Mucosa of descending colon (tissue), 3 donors: ENCODE measurements at regions not wholly inside any gene's neighbourhood (a gene's known extent, or its start where the extent isn't known, plus 50 kb on each side); places are given as distances from the start of the nearest gene placed in this dataset.

Source experiments
- ATAC-seq: fragments of 200-7000 bp; cut with Tn5 transposase; one replicate; pipeline ENCODE4 v1.9.1; 2020; ENCODE audit warnings: mild to moderate bottlenecking, moderate library complexity
- DNase-seq, 3 donors: peaks; one replicate each; pipeline ENCODE4 v3.0.0-alpha.2; 2020
- H3K36me3 ChIP-seq: fragments of 200-600 bp; one replicate; pipeline ENCODE4 v1.8.0; 2021; ENCODE audit warnings: low read depth, mild to moderate bottlenecking
- H3K4me1 ChIP-seq: fragments of 200-600 bp; one replicate; pipeline ENCODE4 v1.8.0; 2021; ENCODE audit warnings: low read depth, mild to moderate bottlenecking
- H3K4me3 ChIP-seq: fragments of 200-600 bp; one replicate; pipeline ENCODE4 v1.8.0; 2021; ENCODE audit warnings: mild to moderate bottlenecking
- H3K9me3 ChIP-seq: fragments of 200-600 bp; one replicate; pipeline ENCODE4 v1.8.0; 2021; ENCODE audit warnings: mild to moderate bottlenecking
- intact Hi-C, 2 donors: fragments of 100-400 bp; cut with DNase I in 1 of 2; cut with micrococcal nuclease in 1 of 2; formaldehyde crosslinking; loops; one replicate each; pipeline versions ENCODE4 v1.11.0 to v1.11.1; 2022; cut with DNase I, micrococcal nuclease
- TF ChIP-seq, protein P1 (sequence below): fragments of 200-600 bp; IDR thresholded peaks from one replicate; pipeline ENCODE4 v1.8.0; 2022; ENCODE audit warnings: antibody characterized with exemption, mild to moderate bottlenecking
- donor health status: DM: no; HTN: no; CAD: no; lungs with moderate emphysema.
- donor health status: DM: no; HTN: no; CAD: no.
- donor health status: DM: no; HTN: yes; CAD: no.

DNA sequence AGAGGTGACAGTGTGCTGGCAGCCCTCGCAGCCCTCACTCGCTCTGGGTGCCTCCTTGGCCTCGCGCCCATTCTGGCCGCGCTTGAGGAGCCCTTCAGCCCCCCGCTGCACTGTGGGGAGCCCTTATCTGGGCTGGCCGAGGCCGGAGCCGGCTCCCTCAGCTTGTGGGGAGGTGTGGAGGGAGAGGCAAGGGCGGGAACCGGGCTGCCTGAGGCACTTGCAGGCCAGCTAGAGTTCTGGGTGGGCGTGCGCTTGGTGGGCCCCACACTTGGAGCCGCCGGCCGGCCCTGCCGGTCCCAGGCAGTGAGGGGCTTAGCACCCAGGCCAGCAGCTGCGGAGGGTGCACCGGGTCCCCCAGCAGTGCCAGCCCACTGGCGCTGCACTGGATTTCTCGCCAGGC lies 1480.9 kb upstream of the SLC39A10 start:
- intact Hi-C loops = no loop called here
- H3K4me3 ChIP-seq = no peak overlapping the region
- peaks cover 5% of the 10 kb centered on the region for H3K9me3 ChIP-seq
- TF ChIP-seq, protein P1, sequence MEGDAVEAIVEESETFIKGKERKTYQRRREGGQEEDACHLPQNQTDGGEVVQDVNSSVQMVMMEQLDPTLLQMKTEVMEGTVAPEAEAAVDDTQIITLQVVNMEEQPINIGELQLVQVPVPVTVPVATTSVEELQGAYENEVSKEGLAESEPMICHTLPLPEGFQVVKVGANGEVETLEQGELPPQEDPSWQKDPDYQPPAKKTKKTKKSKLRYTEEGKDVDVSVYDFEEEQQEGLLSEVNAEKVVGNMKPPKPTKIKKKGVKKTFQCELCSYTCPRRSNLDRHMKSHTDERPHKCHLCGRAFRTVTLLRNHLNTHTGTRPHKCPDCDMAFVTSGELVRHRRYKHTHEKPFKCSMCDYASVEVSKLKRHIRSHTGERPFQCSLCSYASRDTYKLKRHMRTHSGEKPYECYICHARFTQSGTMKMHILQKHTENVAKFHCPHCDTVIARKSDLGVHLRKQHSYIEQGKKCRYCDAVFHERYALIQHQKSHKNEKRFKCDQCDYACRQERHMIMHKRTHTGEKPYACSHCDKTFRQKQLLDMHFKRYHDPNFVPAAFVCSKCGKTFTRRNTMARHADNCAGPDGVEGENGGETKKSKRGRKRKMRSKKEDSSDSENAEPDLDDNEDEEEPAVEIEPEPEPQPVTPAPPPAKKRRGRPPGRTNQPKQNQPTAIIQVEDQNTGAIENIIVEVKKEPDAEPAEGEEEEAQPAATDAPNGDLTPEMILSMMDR = no peak
- no peaks in the 10 kb centered on the region for H3K4me1 ChIP-seq
- ATAC-seq (no peak), DNase-seq (peak in 1 of 3 donors; percentile 15)
- no peaks in the 10 kb centered on the region for H3K36me3 ChIP-seq

- Histone ChIP-seq H3K36me3 (no peaks in the 10 kb centered on the region), H3K9me3 (no peaks in the 10 kb centered on the region), H3K4me3 (no peak overlapping the region), H3K4me1 (no peaks in the 10 kb centered on the region)
- DNase-seq (peak in 1 of 3 donors; percentile 30), ATAC-seq (no peak)
- TF ChIP-seq, protein P1 = no peak
- intact Hi-C loops = no loop called here
Observed at GRCh38 chr2:194166818-194167217, 1490.2 kb upstream of the SLC39A10 start.

DNA sequence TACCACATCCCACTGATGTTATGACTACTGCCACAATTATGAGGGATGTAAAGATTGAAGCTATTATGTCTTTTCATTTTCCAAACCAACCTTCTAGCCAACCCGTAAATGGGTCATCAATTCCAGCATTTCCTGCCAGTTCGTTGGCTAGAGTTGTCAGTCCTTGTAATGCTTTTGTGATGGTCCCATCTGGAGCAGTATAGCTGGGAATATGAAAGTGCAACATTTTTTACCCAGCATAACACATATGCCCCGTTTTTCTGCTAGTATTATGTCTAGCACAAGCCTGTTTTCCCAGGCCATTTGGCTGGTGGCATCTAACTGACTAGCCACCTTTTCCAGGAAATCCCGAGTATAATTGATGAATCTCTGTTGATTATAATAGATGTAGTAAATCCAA lies 1501.6 kb upstream of the SLC39A10 start:
- no peak for ATAC-seq
- intact Hi-C loops = no loop called here
- no peak overlapping the region for H3K4me3 ChIP-seq

DNA sequence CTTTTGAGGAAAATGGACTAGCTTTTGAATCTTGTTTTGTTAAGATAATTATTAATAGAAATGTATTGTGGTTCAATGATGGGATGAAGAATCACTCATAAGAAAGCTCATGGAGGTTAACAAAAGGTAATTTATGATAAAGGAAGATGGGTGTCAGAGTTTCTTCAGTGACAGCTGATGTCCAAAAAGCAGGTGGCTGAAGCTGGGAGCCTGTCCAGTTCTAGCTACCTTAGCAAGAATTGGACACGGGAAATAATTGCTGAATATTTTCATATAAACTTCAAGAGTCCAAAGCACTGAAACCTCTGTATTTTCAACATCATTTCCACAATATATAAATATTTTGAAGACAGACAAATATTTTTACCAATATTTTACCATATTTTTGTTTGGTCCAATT lies 1505.8 kb upstream of the SLC39A10 start:
- TF ChIP-seq, protein P1 = no peak
- intact Hi-C loops = no loop called here
- Histone ChIP-seq H3K4me3 (no peak overlapping the region), H3K4me1 (no peaks in the 10 kb centered on the region), H3K9me3 (no peaks in the 10 kb centered on the region), H3K36me3 (no peaks in the 10 kb centered on the region)
- DNase-seq = no peak
- ATAC-seq = no peak

More for the DNA sequence above, 1501.6 kb upstream of the SLC39A10 start:
- H3K4me1 ChIP-seq = no peaks in the 10 kb centered on the region
- no peak for DNase-seq
- TF ChIP-seq, protein P1 = no peak
- no peaks in the 10 kb centered on the region for H3K9me3 ChIP-seq
- H3K36me3 ChIP-seq = no peaks in the 10 kb centered on the region

DNA sequence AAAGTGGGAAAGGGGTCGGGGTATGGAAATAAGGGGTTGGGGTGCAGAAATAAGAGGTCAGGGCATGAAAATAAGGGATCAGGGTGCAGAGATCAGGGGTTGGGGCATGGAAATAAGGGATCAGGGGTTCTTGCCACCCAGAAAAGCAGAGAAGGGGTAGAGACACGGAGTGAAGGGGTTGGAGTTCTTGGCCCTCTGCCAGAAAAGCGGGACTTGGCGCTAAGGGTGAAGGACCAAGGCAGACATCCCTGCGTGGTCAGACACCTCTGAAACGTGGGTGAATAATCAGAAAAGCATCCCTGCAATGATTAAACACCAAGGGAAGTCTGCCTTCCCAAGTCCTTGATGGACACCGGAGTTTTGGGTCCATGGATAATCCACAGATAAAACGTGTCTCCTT lies 1521.6 kb upstream of the SLC39A10 start:
- H3K4me3 ChIP-seq = no peak overlapping the region
- no peaks in the 10 kb centered on the region for H3K36me3 ChIP-seq
- H3K4me1 ChIP-seq = no peaks in the 10 kb centered on the region
- no peak for ATAC-seq
- TF ChIP-seq, protein P1 = no peak
- no peak for DNase-seq
- intact Hi-C loops = no loop called here
- H3K9me3 ChIP-seq = no peaks in the 10 kb centered on the region

DNA sequence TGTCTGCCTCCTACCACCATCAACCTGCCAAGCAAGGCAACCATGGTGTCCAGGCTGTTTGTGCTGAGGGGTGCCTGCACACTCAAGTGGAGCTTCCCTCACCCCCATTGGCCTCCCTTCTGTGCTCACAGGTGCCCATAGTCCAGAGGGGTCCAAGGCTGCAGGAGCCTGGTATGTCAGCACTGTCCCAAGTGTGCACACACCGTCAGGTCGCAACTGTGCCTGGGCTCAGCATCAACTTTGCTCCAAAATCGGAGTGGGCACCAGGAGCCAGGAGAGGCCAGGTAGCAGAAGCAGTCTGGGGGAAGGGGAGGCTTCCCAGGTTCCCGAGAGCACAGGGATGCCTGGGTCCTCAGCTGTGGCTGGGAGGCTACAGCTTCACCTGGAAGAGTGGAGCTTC lies 1528.2 kb upstream of the SLC39A10 start:
- TF ChIP-seq, protein P1 = no peak
- no peak overlapping the region for H3K4me3 ChIP-seq
- ATAC-seq = no peak
- no peaks in the 10 kb centered on the region for H3K36me3 ChIP-seq
- H3K4me1 ChIP-seq = no peaks in the 10 kb centered on the region
- intact Hi-C loops = no loop called here
- no peaks in the 10 kb centered on the region for H3K9me3 ChIP-seq
- no peak for DNase-seq
